Suppressor macrophage treated with lipopolysaccharide for 1 hour (primary cell): ENCODE measurements at regions not wholly inside any gene's neighbourhood (a gene's known extent, or its start where the extent isn't known, plus 50 kb on each side); places are given as distances from the start of the nearest gene placed in this dataset.

Experiments used
- DNase-seq, 3 donors: peaks; one replicate each; pipeline ENCODE4 v3.0.0-alpha.2; 2020 to 2022

- DNase-seq: no peak
Observed at GRCh38 chr20:56930876-56931275, 301.8 kb downstream of the TFAP2C start.

DNA sequence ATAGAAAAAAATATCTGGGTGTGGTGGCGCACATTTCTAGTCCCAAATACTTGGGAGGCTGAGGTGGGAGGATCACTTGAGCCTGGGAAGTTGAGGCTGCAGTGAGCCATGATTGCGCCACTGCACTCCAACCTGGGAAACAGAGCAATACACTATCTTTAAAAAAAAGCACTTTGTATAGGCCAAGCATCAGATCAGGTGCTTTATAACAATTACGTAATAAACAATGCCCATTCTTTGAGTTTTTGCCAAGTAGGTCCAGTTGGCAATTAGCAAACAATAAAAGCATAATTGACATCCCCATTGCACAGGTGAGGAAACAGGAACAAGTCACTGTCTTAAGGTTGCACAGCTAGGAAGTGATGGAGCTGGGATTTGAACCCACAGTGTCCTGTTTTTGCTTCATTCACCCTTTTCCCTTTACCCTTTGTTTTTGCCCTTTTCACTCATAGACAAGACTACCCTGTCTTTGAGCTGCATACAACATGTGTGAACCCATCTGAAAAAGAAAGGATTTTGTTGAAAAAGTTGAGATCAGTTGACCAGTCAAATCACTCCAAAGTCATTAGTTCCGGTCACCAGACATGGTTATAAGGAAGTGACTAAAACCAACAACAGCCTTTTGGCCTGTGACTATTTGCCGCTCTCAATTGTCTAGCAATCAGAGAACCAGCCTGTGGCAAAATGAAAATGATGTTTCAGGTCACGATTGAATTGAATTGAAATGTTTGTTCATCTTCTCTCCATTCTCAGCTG, 303.6 kb downstream of the TFAP2C start:
- peak in 1 of 3 donors; percentile 6 for DNase-seq

GRCh38 chr20:56933331-56933698, 304.2 kb downstream of the TFAP2C start:
- no peak for DNase-seq

DNA sequence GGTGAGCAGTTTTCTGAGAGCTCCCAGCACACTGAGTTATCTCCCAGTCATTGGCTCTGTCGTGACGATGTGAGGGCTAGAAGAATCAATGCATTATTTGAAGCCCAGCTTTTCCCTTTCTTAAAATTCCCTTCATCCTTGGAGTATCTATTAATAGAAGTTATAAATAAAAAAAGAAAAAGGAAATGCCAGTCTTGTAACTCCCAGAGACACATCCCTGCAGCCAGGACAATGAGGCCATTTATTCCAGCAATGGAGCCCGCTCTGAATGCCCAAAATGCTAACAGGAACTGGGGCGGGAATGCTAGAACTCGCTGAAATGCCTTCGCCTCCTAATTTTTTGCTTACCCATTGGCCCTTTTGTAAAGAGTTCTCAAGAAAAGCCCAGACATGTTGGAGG, 305.8 kb downstream of the TFAP2C start:
- DNase-seq: no peak

DNA sequence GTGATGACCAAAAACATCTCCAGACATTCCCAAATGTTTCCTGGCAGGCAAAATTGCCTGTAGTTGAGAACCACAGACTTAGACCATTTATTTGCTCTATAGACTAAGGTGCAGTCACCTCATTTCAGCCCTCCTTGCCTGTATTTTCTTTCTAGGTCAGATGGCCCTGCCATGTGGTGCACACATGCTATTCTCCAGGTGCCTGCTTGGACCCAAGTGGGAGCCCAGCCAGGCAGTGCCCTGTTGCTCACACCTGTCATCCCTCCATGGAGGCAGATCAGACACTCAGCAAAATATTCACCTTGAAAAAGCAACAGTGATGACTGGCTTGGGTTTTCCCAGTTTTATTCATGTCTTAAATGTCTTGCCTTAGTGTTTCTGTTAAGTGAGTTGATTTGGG, 311.4 kb downstream of the TFAP2C start:
- DNase-seq: no peak

DNA sequence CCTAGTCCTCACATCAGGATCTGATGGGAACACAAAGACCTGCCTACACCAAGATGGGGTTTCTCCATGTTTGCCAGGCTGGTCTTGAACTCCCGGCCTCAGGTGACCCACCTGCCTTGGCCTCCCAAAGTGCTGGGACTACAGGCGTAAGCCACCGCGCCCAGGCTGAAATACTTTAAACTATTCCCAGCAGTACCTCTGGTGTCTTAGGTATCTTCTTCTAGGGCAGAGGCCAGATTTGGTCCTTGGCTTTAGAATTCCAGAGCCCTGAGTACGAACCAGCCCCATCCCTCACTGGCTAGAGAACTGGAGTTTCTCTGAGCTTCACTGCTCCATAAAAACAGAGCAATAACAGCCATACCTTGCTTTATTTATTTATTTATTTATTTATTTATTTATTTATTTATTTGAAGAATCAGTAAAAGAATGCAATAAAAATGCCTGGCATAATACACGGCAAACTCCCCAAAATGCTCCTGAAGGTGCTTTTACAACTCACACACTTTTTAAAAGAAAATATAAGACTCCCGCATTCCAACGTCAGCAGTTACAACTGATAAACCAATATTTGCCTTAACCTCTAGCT, 312.1 kb downstream of the TFAP2C start:
- no peak for DNase-seq

DNA sequence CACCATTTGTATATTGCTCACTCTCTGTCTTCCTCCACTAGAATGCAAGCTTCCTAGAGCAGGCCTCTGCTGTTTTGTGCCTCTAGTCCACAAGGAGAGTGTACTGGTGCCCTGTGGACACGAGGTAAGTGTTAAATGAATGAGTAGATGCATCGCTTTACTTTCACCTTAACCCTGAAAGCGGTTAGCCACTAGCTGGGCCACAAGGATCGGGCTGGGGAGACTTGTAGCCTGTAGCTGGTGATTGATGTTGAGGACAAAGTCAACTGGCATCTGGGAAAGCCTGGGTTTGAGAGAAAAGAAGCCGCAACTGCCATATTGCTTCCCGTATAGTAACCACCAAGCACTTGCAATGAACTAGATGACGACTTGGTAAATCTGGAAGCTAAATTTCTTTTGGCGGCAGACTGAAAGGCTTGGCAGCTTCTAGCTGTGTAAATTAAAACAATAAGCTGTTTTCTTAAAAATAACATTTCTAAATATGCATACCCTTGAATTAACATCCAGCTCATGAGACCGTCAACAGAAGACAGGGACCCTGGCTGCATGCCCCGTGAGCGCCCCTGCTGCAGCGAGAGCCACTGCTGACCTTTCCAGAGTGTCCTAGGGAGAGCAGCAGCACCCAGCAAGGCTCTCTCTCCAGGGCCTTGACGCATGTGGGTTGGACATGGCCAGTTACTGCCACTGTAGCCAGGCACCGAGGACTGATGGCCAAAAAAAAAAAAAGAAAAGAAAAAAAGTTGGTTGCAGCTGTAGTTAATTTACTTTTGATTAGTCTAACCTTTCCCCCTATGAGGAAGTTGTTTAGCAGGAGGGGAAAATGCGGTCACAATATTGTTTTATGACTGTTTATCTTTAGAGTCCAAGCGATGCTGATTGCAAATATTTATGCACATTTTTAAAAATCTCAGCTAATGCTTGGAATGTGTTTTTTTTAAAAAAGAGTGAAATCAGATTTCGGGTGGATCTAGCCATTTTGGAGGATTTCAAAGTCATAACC, 315.1 kb downstream of the TFAP2C start:
- DNase-seq: no peak

- DNase-seq: no peak
Observed at GRCh38 chr20:56945057-56945456, 316.0 kb downstream of the TFAP2C start.

GRCh38 chr20:56945901-56946300, 316.8 kb downstream of the TFAP2C start:
- no peak for DNase-seq

DNA sequence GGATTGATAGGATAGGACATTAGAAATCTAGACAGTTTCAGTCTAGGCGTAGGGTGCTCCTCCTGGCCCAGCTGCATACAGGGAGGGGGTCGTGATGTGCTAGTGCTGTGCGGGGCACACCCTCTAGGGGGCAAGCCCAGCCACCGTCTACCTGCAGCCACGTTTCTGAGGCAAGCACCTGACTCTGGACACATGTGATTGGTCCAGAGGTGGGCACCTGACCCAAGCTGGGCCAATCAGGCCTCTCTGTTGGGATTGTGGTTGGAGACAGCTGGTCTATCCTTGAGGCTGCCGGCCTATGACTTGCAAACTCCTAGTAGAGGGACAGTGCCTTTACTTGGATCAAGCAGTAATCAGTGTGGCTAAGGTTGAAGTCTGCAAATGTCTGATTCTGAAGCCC, 317.1 kb downstream of the BMP7 start:
- no peak for DNase-seq

DNA sequence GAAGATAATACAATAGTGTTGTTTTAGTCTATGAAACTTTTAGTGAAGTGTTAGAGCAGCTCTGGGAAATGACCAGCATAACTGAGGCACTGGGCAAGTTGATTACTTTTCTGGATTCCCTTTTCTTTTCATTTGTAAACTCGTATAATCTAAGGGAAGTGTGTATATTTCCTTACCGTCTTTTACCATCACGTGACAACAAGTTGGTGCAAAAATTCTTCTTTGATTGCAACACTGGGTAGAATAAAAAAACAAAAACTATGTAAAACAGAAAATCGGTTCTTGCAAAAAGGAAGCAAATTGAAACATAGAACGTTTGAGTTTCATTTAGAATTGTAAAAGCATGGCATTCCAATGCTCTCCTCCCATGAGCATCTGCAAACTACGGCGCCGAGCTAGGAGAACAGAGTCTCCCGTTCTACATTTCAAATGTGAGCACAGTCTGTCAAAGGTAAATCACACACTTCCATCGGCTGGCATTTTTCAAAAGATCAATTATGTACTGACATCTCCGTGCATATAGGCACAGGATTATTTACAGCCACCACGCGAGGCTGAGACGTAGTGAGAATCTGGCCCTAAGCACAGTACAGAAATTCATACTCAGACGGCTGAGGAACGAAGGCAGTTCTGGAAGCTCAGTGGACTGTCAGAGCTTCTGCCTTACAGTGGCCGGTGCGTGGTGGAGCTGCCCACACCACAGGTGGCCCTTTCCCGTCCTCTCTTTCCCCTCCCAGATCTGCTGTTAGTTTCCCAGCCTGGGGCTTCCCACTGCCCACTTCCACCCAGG, 314.0 kb downstream of the BMP7 start:
- no peak for DNase-seq

DNA sequence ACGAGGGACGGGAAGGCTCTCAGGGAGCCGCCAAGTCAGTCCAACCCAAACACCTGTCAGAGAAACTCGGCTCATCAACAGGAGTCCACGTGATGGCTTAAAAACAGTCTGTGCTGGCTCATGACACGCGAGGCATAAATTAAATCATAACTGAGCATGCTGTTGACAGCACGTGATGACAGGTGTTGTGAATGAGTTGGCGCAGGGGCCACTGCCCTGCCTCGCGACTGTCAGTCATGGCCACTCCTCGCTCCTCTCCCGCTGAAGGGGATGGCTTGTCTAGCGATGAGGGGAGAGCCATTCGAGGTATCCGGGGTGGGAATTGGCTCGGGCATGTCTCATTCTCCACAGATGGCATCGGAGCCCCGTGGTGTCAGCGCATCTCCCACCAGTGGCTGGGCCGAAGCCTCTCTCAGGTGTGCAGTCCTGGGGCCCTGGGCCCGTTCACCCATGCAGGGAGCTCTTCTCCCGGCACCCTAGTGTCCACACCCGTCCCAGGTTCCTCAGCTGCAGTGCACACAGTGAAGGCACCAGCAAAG, 313.3 kb downstream of the BMP7 start:
- DNase-seq: no peak

- DNase-seq: no peak
Observed at GRCh38 chr20:56954797-56955196, 311.6 kb downstream of the BMP7 start.

DNA sequence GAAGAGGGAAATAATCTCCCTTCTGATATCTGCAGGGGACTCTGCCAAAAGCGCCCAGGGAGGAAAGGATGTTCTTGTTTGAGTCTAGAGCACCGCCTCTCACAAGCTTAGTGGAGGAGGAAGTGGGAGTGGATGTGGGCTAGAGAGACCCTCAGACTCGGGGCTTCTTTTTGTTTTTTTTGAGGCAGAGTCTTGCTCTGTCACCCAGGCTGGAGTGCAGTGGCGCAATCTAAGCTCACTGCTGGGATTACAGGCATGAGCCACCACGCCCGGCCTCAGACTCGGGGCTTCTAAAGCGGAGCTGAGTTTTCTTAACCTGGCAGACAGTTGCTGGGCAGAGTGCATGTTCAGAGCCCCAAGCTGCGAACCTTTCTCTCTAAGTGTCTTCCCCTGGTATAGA, 310.8 kb downstream of the BMP7 start:
- no peak for DNase-seq

- no peak for DNase-seq
Observed at GRCh38 chr20:56956534-56956933, 309.9 kb downstream of the BMP7 start.

GRCh38 chr20:56957737-56958553, 308.5 kb downstream of the BMP7 start:
- DNase-seq: no peak

DNA sequence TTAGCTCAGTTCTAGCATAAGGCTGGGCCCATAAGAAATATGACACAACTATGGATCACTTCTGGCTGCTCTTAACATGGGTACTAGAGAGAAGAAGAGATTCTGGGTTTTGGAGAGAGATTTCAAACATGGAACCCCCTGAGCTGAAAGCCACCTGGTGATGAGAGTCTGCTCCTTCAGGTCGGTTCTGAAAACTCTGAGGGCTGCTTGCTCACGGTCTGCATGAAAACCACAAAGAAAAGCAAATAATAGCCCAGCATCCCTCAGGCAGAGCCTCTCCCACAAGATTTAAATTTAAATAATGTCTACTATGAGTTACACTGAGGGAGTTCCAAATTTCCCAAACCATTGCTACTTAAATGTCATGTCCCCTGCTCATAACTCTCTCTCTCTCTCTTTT, 301.5 kb downstream of the BMP7 start:
- DNase-seq: no peak

DNA sequence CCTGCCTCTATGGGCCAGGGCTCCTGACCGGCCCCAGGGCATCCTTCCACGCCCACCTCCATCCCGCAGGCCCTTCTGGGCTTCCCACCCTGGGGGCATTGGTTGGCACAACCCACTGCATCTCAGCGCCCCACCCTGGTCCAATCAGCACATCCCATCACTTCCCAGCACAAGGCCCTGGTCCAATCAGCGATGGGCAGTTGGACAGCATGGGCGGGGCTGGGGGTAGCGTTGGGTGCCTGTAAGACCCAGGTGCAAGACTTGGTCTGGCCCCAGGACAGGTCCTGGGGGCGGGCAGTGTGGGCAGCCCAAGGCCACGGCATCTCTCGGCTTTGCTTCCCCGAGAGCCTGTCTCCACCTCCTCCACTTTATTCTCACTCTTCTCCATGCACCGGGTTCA, 298.5 kb downstream of the BMP7 start:
- DNase-seq: no peak

- DNase-seq: no peak
Observed at GRCh38 chr20:56968376-56969048, 297.9 kb downstream of the BMP7 start.

GRCh38 chr20:56974499-56975250, 291.8 kb downstream of the BMP7 start:
- DNase-seq: peak; percentile 24 to 53 (median 33)
